CD4-positive, CD25-positive, alpha-beta regulatory T cell (primary cell): ENCODE measurements at regions not wholly inside any gene's neighbourhood (a gene's known extent, or its start where the extent isn't known, plus 50 kb on each side); places are given as distances from the start of the nearest gene placed in this dataset.
"Not testable (repeated sequence)": the region's sequence is repeated elsewhere in the genome, so short reads cannot be mapped to it uniquely, and the experiment has no call there.

Source experiments
- ATAC-seq, 2 donors: fragments of 150-1000 bp; cut with Tn5 transposase; one replicate each; pipeline ENCODE4 v1.10.0; 2021; ENCODE audit warnings: low read depth in 2 of 2, moderate number of reproducible peaks in 2 of 2, moderate library complexity in 1 of 2
- DNase-seq, 3 donors: peaks; one replicate each; pipeline versions ENCODE4 v3.0.0 to v3.0.0-alpha.2; 2012 to 2022; ENCODE audit warnings: mixed read lengths in 1 of 3
- H3K27ac ChIP-seq: one replicate; pipeline ENCODE4 v1.7.0; 2013; ENCODE audit warnings: mild to moderate bottlenecking, low read length; ENCODE audit not compliant: insufficient read depth, poor library complexity, severe bottlenecking
- H3K27me3 ChIP-seq: one replicate; pipeline ENCODE4 v1.7.0; 2013; ENCODE audit warnings: low read length; ENCODE audit not compliant: control insufficient read depth, insufficient read depth
- H3K36me3 ChIP-seq: one replicate; pipeline ENCODE4 v1.7.0; 2013; ENCODE audit warnings: mild to moderate bottlenecking, low read length, moderate library complexity; ENCODE audit not compliant: control insufficient read depth, insufficient read depth
- H3K4me1 ChIP-seq: 2 replicates; pipeline ENCODE4 v1.7.0; 2013; ENCODE audit warnings: mild to moderate bottlenecking, low read length; ENCODE audit not compliant: insufficient read depth, control insufficient read depth, poor library complexity, severe bottlenecking
- H3K4me3 ChIP-seq: one replicate; pipeline ENCODE4 v1.7.0; 2013; ENCODE audit warnings: low read depth, mild to moderate bottlenecking, low read length, moderate library complexity
- H3K9me3 ChIP-seq, 2 experiments: 1 replicate in 1 of 2; 2 replicates in 1 of 2; pipeline ENCODE4 v1.7.0; 2013; ENCODE audit warnings: low read length in 2 of 2, mild to moderate bottlenecking in 1 of 2, moderate library complexity in 1 of 2; ENCODE audit not compliant: control insufficient read depth in 2 of 2
- H3K27ac Mint-ChIP-seq, 3 donors: one replicate each; pipeline ENCODE4 v1.8.0; 2020 to 2022; ENCODE audit warnings: mild to moderate bottlenecking in 3 of 3, mixed read lengths in 3 of 3, moderate library complexity in 2 of 3
- H3K27me3 Mint-ChIP-seq: one replicate; pipeline ENCODE4 v1.8.0; 2022; ENCODE audit warnings: mild to moderate bottlenecking, mixed read lengths
- H3K36me3 Mint-ChIP-seq: one replicate; pipeline ENCODE4 v1.8.0; 2020; ENCODE audit warnings: mixed read lengths
- H3K4me1 Mint-ChIP-seq, 4 donors: one replicate each; pipeline ENCODE4 v1.8.0; 2020 to 2022; ENCODE audit warnings: mixed read lengths in 4 of 4, mild to moderate bottlenecking in 1 of 4
- H3K4me3 Mint-ChIP-seq, 4 donors: one replicate each; pipeline ENCODE4 v1.8.0; 2020 to 2022; ENCODE audit warnings: mild to moderate bottlenecking in 4 of 4, mixed read lengths in 4 of 4, moderate library complexity in 3 of 4
- H3K9me3 Mint-ChIP-seq, 7 donors: one replicate each; pipeline ENCODE4 v1.8.0; 2020 to 2022; ENCODE audit warnings: mixed read lengths in 7 of 7, mild to moderate bottlenecking in 3 of 7, moderate library complexity in 2 of 7

- H3K36me3 Mint-ChIP-seq, H3K27me3 ChIP-seq, H3K4me3 Mint-ChIP-seq, H3K36me3 ChIP-seq, H3K27ac Mint-ChIP-seq, H3K27me3 Mint-ChIP-seq, H3K27ac ChIP-seq, H3K9me3 ChIP-seq, H3K4me1 Mint-ChIP-seq, H3K9me3 Mint-ChIP-seq, H3K4me1 ChIP-seq, ATAC-seq, H3K4me3 ChIP-seq, DNase-seq: not testable (repeated sequence)
Observed at GRCh38 chr1:143875947-143876346, 95.8 kb downstream of the FAM72C start.

GRCh38 chr1:143874625-143875024 is 97.2 kb downstream of the FAM72C start:
- H3K4me1 Mint-ChIP-seq, H3K4me3 Mint-ChIP-seq, DNase-seq, H3K27me3 Mint-ChIP-seq, H3K27ac ChIP-seq, H3K9me3 ChIP-seq, H3K27ac Mint-ChIP-seq, H3K27me3 ChIP-seq, H3K9me3 Mint-ChIP-seq, H3K36me3 Mint-ChIP-seq, H3K4me3 ChIP-seq, ATAC-seq, H3K4me1 ChIP-seq, H3K36me3 ChIP-seq: not testable (repeated sequence)

- H3K27ac Mint-ChIP-seq, H3K4me3 Mint-ChIP-seq, ATAC-seq, H3K4me1 ChIP-seq, H3K36me3 ChIP-seq, H3K4me3 ChIP-seq, H3K9me3 Mint-ChIP-seq, H3K27ac ChIP-seq, H3K36me3 Mint-ChIP-seq, H3K9me3 ChIP-seq, H3K4me1 Mint-ChIP-seq, H3K27me3 ChIP-seq, DNase-seq, H3K27me3 Mint-ChIP-seq: not testable (repeated sequence)
Observed at GRCh38 chr1:143873650-143874049, 98.1 kb downstream of the FAM72C start.

- H3K4me3 ChIP-seq, H3K9me3 Mint-ChIP-seq, H3K4me3 Mint-ChIP-seq, H3K27me3 ChIP-seq, H3K9me3 ChIP-seq, H3K36me3 Mint-ChIP-seq, ATAC-seq, H3K4me1 Mint-ChIP-seq, H3K27me3 Mint-ChIP-seq, H3K4me1 ChIP-seq, H3K27ac Mint-ChIP-seq, H3K27ac ChIP-seq, H3K36me3 ChIP-seq, DNase-seq: not testable (repeated sequence)
Observed at GRCh38 chr1:143870388-143870787, 101.4 kb downstream of the FAM72C start.

- ATAC-seq, H3K4me3 Mint-ChIP-seq: not testable (repeated sequence)
Observed at GRCh38 chr1:143867590-143868220, 104.1 kb downstream of the FAM72C start.

GRCh38 chr1:143863901-143864520 is 107.8 kb downstream of the FAM72C start:
- not testable (repeated sequence) for H3K4me3 Mint-ChIP-seq, DNase-seq, H3K4me3 ChIP-seq, H3K9me3 Mint-ChIP-seq, H3K27ac ChIP-seq, H3K27ac Mint-ChIP-seq, H3K9me3 ChIP-seq, H3K27me3 Mint-ChIP-seq, ATAC-seq, H3K27me3 ChIP-seq, H3K36me3 Mint-ChIP-seq, H3K4me1 ChIP-seq, H3K36me3 ChIP-seq, H3K4me1 Mint-ChIP-seq

More at GRCh38 chr1:143867590-143868220, 104.1 kb downstream of the FAM72C start:
- not testable (repeated sequence) for H3K27me3 Mint-ChIP-seq, H3K36me3 Mint-ChIP-seq, H3K4me1 Mint-ChIP-seq, H3K27ac ChIP-seq, H3K4me1 ChIP-seq, H3K27ac Mint-ChIP-seq, H3K36me3 ChIP-seq, H3K4me3 ChIP-seq, H3K9me3 Mint-ChIP-seq, H3K9me3 ChIP-seq, H3K27me3 ChIP-seq
- DNase-seq: peak in 1 of 3 donors; percentile 2

DNA sequence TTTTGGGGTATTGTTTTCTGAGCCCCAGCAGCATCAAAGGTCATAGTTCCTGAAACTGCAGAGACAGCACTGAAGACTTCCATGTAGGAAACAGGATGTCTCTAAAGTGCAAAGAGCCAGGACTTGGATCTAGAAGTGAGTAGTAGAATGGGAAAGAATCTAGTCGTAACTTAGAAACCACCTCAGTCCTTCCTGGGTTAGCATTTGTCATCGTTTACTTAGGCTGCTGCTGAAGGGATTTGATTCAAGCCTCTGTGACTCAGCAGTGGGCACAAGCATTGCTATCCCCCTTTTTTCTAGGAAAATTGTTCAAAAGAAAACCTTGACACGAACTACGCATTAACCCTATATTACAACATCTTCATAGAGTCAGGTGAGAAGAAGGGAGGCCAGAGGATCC is 109.1 kb downstream of the FAM72C start:
- not testable (repeated sequence) for H3K27ac Mint-ChIP-seq, DNase-seq, H3K27ac ChIP-seq, H3K27me3 ChIP-seq, H3K4me1 ChIP-seq, ATAC-seq, H3K36me3 Mint-ChIP-seq, H3K36me3 ChIP-seq, H3K27me3 Mint-ChIP-seq, H3K4me3 Mint-ChIP-seq, H3K4me3 ChIP-seq, H3K9me3 Mint-ChIP-seq, H3K9me3 ChIP-seq, H3K4me1 Mint-ChIP-seq

- not testable (repeated sequence) for H3K36me3 Mint-ChIP-seq, H3K4me1 Mint-ChIP-seq, H3K27ac ChIP-seq, H3K9me3 Mint-ChIP-seq, H3K36me3 ChIP-seq, H3K4me3 ChIP-seq, H3K27me3 Mint-ChIP-seq, H3K27ac Mint-ChIP-seq, H3K27me3 ChIP-seq, DNase-seq, H3K4me1 ChIP-seq, H3K9me3 ChIP-seq, H3K4me3 Mint-ChIP-seq, ATAC-seq
Observed at GRCh38 chr1:143861306-143861705, 110.5 kb downstream of the FAM72C start.
